ENCODE measurements at regions not wholly inside any gene's neighbourhood (a gene's known extent, or its start where the extent isn't known, plus 50 kb on each side); places are given as distances from the start of the nearest gene placed in this dataset.

DNA sequence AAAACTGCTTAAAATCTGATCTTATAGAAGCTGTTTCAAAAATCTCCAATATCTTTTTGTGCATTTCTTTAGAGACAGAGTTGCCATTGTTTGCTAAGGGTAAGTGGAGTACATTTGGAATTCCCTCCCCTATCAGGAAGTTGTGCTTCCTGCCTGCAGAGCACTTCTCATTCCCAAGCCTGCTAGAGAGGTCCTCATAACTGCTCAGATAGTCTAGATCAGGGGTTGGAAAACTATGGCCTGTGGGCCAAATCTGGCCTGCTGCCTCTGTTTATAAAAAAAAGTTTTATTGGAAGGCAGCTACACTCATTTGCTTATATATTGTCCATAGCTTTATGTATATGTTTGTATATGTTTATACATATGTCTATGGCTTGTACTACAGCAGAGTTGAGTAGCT lies 333.7 kb upstream of the PROK2 start:
- no peak overlapping the region for H3K4me3 ChIP-seq (ENCODE audit: low read depth, low read length)
- TF ChIP-seq POLR2A (IDR thresholded peaks at IDR 0.05; ENCODE audit: extremely low read depth, insufficient read length): no peak
- TF ChIP-seq, protein P1, sequence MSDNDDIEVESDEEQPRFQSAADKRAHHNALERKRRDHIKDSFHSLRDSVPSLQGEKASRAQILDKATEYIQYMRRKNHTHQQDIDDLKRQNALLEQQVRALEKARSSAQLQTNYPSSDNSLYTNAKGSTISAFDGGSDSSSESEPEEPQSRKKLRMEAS (IDR thresholded peaks at IDR 0.05; ENCODE audit: low read depth, low read length): no peak
- TF ChIP-seq, protein P2, sequence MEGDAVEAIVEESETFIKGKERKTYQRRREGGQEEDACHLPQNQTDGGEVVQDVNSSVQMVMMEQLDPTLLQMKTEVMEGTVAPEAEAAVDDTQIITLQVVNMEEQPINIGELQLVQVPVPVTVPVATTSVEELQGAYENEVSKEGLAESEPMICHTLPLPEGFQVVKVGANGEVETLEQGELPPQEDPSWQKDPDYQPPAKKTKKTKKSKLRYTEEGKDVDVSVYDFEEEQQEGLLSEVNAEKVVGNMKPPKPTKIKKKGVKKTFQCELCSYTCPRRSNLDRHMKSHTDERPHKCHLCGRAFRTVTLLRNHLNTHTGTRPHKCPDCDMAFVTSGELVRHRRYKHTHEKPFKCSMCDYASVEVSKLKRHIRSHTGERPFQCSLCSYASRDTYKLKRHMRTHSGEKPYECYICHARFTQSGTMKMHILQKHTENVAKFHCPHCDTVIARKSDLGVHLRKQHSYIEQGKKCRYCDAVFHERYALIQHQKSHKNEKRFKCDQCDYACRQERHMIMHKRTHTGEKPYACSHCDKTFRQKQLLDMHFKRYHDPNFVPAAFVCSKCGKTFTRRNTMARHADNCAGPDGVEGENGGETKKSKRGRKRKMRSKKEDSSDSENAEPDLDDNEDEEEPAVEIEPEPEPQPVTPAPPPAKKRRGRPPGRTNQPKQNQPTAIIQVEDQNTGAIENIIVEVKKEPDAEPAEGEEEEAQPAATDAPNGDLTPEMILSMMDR (IDR thresholded peaks at IDR 0.05; ENCODE audit: low read depth, low read length): no peak
- no peak for TF ChIP-seq MYC (IDR thresholded peaks at IDR 0.05; ENCODE audit: low read depth, low read length)
- no peak for DNase-seq (ENCODE audit: low read depth)

DNA sequence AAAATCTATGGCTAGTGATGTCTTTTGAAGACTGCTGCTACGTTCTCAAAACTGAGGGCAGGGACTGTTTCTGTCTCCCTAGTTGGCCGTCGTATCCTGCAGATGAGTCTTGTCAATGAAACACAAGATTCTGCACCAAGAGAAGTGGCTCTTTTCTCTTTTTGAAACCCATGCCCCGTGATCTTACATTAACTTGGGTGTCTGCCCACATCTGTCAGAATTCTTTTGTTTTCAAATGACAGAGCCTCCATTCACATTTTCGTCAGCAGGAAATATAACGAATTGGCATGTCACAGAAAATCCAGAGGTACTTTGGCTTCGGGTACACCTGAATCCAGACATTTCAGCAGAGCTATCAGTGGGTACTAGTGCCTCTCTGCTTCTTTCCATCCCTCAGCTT lies 331.3 kb upstream of the PROK2 start:
- TF ChIP-seq, protein P1 (IDR thresholded peaks at IDR 0.05; ENCODE audit: low read depth, low read length): no peak
- no peak for TF ChIP-seq MYC (IDR thresholded peaks at IDR 0.05; ENCODE audit: low read depth, low read length)
- TF ChIP-seq, protein P2 (IDR thresholded peaks at IDR 0.05; ENCODE audit: low read depth, low read length): no peak
- no peak for TF ChIP-seq POLR2A (IDR thresholded peaks at IDR 0.05; ENCODE audit: extremely low read depth, insufficient read length)

DNA sequence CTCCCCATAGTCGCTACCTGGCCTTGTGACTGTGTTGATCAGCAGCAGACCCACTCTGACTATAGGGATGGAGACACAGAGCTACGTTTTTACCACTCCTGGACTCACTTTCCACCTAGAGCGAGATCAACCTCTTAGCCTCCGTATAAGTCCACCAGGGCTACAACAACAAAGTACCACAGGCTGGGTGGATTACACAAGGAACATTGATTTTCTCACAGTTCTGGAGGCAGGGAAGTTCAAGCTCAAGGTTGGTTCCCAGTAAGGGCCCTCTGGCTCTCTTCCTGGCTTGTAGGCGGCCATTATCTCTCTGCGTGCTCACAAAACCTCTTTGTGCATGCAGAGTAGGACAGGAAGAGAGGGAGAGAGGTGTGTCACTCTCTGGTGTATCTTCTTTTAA lies 330.4 kb upstream of the PROK2 start:
- DNase-seq (ENCODE audit: low read depth): no peak
- H3K4me3 ChIP-seq (ENCODE audit: low read depth, low read length): no peak overlapping the region
- TF ChIP-seq, protein P1 (IDR thresholded peaks at IDR 0.05; ENCODE audit: low read depth, low read length): no peak
- no peak for TF ChIP-seq MYC (IDR thresholded peaks at IDR 0.05; ENCODE audit: low read depth, low read length)
- TF ChIP-seq POLR2A (IDR thresholded peaks at IDR 0.05; ENCODE audit: extremely low read depth, insufficient read length): no peak

More for the DNA sequence above, 331.3 kb upstream of the PROK2 start:
- no peak overlapping the region for H3K4me3 ChIP-seq (ENCODE audit: low read depth, low read length)
- no peak for DNase-seq (ENCODE audit: low read depth)

DNA sequence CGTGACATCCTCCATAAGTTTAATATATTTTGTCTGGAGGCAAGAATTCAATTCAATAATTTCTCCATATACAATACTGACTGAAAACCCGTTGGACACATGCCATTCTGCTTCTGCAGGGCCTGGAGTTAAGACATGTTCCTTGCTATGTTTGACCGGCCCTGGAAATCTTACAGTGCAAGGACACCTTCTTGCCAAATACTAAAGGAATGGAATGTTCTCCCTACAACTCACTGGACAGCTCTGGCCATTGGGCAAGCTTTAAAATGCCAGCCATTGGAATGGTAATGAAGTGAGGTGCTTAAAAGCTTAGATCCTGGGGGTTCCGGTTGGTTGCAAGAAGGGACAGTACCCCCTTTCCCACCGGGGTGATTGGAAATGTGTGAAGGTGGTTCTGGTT lies 329.8 kb upstream of the PROK2 start:
- TF ChIP-seq MYC (IDR thresholded peaks at IDR 0.05; ENCODE audit: low read depth, low read length): no peak
- TF ChIP-seq POLR2A (IDR thresholded peaks at IDR 0.05; ENCODE audit: extremely low read depth, insufficient read length): no peak
- TF ChIP-seq, protein P1 (IDR thresholded peaks at IDR 0.05; ENCODE audit: low read depth, low read length): no peak
- TF ChIP-seq, protein P2 (IDR thresholded peaks at IDR 0.05; ENCODE audit: low read depth, low read length): no peak
- H3K4me3 ChIP-seq (ENCODE audit: low read depth, low read length): no peak overlapping the region
- DNase-seq (ENCODE audit: low read depth): no peak

DNA sequence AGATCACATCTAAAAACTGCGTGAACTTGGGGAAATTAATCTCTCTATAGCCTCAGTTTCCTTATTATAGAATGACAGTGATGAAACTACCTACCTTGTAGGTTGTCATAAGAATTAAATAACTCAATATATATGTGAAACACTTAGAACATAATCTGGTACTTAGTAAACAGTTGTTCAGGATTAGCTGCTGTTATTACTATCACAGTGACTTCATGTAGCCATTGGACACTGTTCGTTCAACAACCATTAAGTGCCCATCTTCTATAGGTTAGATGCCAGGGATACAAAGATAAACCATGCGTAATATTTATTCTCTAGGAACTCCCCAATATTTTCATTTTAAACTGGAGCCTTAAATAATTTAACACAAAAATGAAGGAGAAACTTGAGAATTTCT lies 329.0 kb upstream of the PROK2 start:
- no peak for DNase-seq (ENCODE audit: low read depth)
- H3K4me3 ChIP-seq (ENCODE audit: low read depth, low read length): no peak overlapping the region
- TF ChIP-seq, protein P2 (IDR thresholded peaks at IDR 0.05; ENCODE audit: low read depth, low read length): no peak
- TF ChIP-seq POLR2A (IDR thresholded peaks at IDR 0.05; ENCODE audit: extremely low read depth, insufficient read length) (no peak), MYC (IDR thresholded peaks at IDR 0.05; ENCODE audit: low read depth, low read length) (no peak)
- TF ChIP-seq, protein P1 (IDR thresholded peaks at IDR 0.05; ENCODE audit: low read depth, low read length): no peak

DNA sequence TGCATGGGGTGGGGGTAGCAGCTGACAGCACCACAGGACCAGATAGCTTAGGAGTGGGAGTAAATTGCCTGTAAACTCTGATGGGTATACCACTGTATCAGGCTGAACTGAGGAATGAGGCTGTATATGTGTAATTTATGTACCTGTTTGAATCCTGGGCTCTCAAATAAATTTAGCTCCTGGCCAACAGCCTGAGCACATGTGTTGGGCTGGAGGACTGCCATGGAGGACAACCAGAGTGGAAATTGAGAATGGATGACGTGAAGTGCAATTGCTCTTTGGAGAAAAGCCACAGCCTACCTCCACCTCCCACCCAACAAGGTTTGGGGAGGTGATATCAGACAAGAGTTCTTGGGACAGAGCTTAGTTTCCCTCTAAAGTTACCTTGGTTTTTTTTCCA lies 328.6 kb upstream of the PROK2 start:
- DNase-seq (ENCODE audit: low read depth): no peak
- H3K4me3 ChIP-seq (ENCODE audit: low read depth, low read length): no peak overlapping the region
- TF ChIP-seq, protein P2 (IDR thresholded peaks at IDR 0.05; ENCODE audit: low read depth, low read length): no peak
- TF ChIP-seq MYC (IDR thresholded peaks at IDR 0.05; ENCODE audit: low read depth, low read length) (no peak), POLR2A (IDR thresholded peaks at IDR 0.05; ENCODE audit: extremely low read depth, insufficient read length) (no peak)
- TF ChIP-seq, protein P1 (IDR thresholded peaks at IDR 0.05; ENCODE audit: low read depth, low read length): no peak
